ENCODE measurements at regions not wholly inside any gene's neighbourhood (a gene's known extent, or its start where the extent isn't known, plus 50 kb on each side); places are given as distances from the start of the nearest gene placed in this dataset.

GRCh38 chr2:39584283-39584965 is 81.3 kb upstream of the TMEM178A start:
- TF ChIP-seq POLR2A (IDR thresholded peaks at IDR 0.05; ENCODE audit: low read depth, low read length) (no peak), TAF1 (IDR thresholded peaks at IDR 0.05; ENCODE audit: borderline replicate concordance, low read depth, low read length) (no peak), POLR2AphosphoS5 (IDR thresholded peaks at IDR 0.05; ENCODE audit: low read depth, low read length) (no peak)

All from GM12892 (cell line).